ENCODE measurements at regions not wholly inside any gene's neighbourhood (a gene's known extent, or its start where the extent isn't known, plus 50 kb on each side); places are given as distances from the start of the nearest gene placed in this dataset.

- FAIRE-seq = no peak
These were observed 236.0 kb upstream of the CIBAR2 start for GRCh38 chr16:85348065-85348840.

GRCh38 chr16:85348911-85349334, 236.7 kb upstream of the CIBAR2 start:
- no peak for FAIRE-seq

GRCh38 chr16:85349365-85350145, 237.3 kb upstream of the CIBAR2 start:
- no peak for FAIRE-seq

- no peak for FAIRE-seq
These were observed 238.0 kb upstream of the CIBAR2 start for GRCh38 chr16:85350146-85350728.

- FAIRE-seq = peak; percentile 87
These were observed 238.7 kb upstream of the CIBAR2 start for GRCh38 chr16:85350973-85351372.

GRCh38 chr16:85353013-85353412, 240.7 kb upstream of the CIBAR2 start:
- no peak for FAIRE-seq

GRCh38 chr16:85353839-85354685, 241.8 kb upstream of the CIBAR2 start:
- FAIRE-seq = no peak

- FAIRE-seq = no peak
These were observed 242.6 kb upstream of the CIBAR2 start for GRCh38 chr16:85354686-85355514.

DNA sequence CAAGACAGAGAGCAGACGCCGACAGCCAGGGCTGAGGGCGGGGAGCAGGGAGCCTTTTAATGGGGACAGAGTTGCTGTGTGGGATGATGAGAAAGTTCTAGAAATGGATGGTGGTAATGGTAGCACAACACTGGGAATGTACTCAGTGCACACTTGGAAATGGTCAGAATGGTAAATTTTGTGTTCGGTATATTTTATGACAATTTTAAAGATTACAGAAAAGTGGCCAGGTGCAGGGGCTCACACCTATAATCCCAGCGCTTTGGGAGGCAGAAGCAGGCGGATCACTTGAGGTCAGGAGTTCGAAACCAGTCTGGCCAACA, 243.2 kb upstream of the CIBAR2 start:
- no peak for FAIRE-seq

- FAIRE-seq = no peak
These were observed 243.9 kb upstream of the CIBAR2 start for GRCh38 chr16:85356157-85356556.

GRCh38 chr16:85357323-85357722, 245.1 kb upstream of the CIBAR2 start:
- FAIRE-seq = no peak

DNA sequence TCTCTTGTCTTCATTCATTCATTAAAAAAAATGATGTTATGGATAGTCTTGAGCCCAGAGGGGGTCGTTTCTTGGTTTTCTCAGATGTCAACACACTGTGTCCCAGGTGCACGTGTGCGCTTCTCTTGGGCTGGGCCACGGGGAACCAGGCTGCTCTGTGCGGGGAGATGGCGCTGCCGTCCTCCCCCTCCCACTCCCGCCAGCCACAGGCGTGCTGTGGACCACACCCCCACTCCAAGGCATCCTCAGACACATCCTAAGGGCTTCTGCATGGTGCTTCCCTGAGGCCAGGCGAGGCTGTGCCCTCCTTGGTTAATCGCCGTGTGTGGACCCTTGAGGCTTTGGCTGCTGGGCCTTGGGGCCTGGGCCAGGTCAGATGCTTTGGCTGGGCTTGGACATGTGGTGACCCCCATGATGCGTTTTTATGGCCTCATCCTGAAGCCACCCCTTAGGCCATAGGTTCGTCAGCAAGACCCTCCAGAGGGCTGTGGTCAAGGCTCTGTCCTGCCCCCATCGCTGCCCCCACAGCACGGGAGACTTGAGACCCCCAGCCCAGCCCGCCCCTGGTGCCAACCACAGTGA, 245.7 kb upstream of the CIBAR2 start:
- FAIRE-seq = no peak

DNA sequence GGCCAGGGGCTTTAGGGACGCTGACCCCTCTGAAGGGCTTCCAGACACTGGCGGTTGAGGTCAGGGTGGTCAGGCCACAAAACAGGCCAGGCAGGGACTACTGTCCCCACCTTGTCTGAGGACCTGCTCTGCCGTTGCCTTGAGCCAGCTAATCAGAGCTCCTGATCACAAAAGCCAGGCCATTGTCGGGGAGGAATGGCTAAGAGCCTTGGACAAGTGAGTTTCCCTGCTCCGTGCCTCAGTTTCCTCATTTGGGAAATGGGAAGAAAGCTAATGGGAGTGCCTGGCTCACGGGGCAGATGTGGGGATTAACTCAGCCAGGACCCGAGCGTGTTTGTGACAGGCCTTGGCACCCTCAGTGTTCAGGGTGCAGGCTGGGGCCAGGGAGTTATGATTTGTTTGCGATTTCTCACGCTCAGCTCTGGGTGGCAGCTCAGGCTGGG, 246.5 kb upstream of the CIBAR2 start:
- FAIRE-seq = no peak

- no peak for FAIRE-seq
These were observed 247.0 kb upstream of the CIBAR2 start for GRCh38 chr16:85359147-85359822.

GRCh38 chr16:85360323-85361277, 248.3 kb upstream of the CIBAR2 start:
- FAIRE-seq = no peak

- no peak for FAIRE-seq
These were observed 249.3 kb upstream of the CIBAR2 start for GRCh38 chr16:85361441-85362118.

DNA sequence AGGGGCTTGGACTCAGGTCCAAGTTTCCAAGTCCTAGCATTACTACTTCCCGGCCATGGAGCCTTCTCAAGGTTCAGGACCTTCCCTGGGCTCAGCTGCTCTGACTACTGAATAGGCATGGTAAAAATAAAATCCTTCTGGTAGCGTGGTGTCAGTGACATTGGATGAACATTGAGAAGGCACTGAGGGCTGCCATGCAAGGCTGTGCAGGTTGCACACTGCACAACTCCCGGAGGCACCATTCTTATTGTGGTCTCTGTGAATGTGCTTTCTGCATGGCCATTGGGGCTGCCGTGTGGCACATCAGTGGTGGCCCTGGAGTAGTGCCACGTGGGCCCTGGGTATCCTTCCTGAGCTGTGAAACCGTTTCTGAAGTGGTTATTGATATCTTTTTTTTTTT, 250.2 kb upstream of the CIBAR2 start:
- FAIRE-seq = no peak

GRCh38 chr16:85363427-85363826, 249.7 kb upstream of the GSE1 start:
- no peak for FAIRE-seq

DNA sequence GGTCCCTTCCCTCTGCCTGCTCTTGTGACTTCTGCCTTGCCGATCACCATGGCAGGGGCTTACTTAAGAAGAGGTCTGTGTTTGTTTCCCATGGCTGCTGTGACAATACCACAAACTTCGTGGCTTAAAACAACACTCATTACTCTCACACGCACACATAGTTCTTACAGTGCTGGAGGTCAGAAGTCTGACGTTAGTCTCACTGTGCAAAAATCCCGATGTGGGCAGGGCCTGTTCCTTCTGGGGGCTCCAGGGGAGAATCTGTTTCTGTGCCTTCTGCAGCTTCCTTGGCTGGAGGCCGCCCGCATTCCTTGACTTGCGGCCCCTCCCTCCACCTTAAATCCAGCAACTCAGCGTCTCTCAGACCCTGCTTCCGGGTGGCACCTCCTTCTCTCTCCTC, 249.2 kb upstream of the GSE1 start:
- FAIRE-seq = no peak

All from islet of Langerhans (tissue), 1 donor.